SK-N-DZ (cell line): ENCODE measurements at regions not wholly inside any gene's neighbourhood (a gene's known extent, or its start where the extent isn't known, plus 50 kb on each side); places are given as distances from the start of the nearest gene placed in this dataset.
"Not testable (repeated sequence)": the region's sequence is repeated elsewhere in the genome, so short reads cannot be mapped to it uniquely, and the experiment has no call there.

Source experiments
- DNase-seq: peaks from one replicate; pipeline ENCODE4 v3.0.0-alpha.2; 2015; ENCODE audit warnings: low spot score

DNA sequence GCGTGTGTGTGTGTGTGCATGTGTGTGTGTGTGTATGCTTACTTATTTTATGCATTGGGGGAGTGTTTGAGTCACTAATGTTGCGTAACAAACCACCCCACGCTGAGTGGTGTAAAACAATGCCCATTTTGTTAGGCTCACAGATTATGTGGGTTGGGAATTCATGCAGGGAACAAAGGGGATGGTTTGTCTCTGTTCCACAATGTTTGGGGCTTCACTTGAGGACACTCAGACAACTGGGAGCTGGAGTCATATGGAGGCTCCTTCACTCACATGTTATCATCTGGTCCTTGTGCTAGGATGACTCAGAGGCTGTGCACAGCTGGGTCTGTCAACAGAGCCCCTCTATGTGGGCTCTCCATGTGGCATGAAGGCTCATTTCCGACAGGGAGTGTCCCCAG lies 51.3 kb upstream of the LARGE1 start:
- DNase-seq, result no peak

DNA sequence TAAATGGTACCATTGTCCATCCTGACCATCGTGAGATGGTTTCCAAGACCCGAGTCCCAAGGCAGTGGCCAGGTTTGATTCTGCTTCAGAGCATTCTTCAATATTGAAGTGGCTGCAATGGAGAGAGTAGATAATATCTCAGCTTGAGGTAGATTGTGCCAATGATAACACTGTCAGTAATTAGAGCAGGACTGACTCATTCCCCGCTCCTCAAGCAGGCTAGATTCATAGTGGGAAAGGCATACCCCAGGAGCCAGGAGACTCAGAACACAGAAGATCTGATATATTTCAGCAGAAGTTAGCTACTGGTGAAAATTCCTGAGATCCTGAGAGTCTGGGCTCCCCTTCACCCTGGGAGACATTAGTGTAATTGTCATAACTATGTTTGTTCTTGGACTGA lies 55.6 kb upstream of the LARGE1 start:
- no peak for DNase-seq

DNA sequence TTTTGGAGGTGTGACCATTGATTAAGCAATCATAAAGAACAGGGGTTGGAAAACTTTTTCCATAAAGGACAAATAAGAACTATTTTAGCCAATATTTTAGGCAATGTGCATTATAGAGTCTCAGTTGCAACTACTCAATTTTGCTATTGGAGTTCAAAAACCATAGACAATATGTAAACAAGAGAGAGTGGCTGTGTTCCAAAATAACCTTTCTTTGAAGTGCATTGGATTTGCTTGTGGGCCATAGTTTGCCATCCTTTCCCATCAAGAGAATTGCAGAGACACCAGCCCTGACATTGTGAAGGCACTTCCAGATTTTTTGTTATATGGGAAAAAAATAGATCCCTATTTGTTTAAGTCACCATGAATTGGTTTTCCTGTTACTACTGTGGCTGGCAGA lies 63.3 kb upstream of the LARGE1 start:
- no peak for DNase-seq

DNA sequence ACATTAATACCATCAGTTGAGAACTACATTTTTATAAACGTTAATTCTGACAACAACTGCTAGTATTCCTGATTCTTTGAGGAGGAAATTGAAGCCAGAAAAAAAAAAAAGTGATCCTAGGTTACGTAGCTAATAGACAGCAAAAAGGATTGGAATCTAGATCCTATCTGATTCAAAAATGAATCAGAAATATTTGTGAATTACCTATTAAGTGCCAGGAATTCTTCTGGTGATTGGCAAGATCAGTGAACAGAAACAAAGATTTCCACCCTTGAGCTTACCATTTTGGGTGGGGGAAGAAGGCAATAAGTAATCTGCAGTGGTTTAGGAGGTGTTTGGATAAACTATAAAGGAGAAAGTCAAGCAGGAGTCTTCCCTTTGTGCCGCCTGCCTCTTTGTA lies 63.9 kb upstream of the LARGE1 start:
- DNase-seq, result no peak

DNA sequence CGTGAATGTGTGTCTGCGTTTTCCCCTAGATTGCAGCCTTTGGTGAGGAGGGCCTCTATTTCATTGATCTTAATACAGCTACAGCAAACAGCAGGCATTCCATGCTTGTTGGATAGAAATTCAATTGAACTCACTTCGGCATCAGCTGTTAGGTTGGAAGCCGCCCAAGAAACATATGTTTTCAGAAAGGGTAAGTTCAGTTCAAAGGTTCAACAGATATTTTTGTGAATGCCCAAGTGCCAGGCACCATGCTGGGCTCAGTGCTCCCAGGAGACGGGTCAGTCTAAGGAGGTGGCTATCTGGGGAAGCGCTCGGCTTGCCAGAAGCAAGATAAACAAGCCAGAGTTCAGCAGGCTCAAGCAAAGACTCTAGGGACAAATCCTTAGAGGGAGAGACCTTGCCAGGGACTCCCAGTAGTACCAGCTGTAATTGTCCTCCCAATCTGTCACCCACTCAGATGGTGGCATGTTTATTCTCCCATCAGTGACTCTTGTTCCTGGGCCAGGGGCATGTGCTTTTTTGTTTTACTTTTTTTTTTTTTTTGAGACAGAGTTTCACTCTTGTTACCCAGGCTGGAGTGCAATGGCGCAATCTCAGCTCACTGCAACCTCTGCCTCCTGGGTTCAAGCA lies 64.5 kb upstream of the LARGE1 start:
- no peak for DNase-seq

DNA sequence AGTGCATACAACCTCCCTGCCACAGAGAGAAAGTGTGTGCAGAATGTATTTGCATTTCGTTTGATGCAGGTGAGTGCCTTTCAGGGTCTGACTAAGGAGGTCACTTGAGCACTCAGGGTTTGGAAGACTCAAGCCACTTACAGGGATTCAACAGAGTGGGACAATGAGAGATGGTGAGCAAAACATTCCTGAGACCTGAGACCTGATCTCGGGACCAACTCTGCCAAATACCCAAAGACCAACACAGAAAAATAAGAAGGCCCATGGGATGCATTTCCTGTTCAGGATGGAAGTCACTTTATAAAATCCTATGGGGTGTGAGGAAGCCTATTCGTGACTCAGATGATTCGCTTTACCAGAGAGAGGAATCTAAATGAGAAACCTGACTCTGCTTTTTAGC lies 65.2 kb upstream of the LARGE1 start:
- no peak for DNase-seq

DNA sequence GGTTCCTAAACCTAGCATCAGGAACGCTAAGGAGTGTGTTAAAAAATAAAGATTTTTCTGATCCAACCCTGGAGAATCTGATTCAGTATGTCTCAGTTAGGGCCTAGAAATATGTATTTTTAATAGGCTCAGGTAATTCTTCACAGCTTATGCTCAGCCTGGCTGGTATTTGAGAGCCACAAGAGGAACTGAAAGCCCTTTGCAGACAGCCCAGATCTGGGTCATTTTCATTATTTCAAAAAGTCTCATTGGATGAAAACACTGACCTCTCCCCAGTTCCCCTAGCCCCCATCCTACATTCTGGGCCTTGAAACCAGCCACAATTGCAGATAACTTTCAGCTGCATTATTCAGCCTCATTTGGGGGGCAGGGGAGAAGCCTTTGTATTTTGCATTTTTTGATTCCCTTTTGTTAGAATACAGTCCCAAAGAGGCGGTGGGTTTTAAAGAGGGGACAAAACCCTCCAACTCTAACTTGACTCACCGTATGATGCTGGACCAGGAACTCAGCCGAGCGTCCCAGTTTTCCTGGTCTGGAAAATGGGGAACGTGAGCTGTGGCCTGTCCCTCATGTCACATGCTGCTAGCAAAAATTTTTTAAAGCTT lies 66.0 kb upstream of the LARGE1 start:
- DNase-seq, result no peak

DNA sequence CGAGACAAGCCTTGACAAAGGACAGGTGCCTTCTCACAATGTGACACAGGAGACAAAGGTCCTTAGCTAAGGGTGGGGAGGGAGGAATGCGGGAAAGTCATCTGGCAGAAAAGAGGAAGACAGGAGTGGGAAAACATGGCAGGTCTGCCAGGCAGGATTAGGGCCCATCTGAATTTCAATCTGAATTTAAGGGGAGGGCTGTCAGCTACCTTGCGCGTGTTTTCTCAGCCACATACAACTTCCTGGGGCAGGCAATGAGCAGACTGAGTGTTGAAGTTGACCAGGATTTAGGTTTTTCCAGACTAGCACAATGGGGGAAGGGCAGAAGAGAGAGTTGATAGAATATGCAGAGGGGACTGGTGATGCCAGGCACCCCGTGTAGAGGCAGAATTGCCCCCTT lies 66.7 kb upstream of the LARGE1 start:
- DNase-seq, result peak; percentile 20

DNA sequence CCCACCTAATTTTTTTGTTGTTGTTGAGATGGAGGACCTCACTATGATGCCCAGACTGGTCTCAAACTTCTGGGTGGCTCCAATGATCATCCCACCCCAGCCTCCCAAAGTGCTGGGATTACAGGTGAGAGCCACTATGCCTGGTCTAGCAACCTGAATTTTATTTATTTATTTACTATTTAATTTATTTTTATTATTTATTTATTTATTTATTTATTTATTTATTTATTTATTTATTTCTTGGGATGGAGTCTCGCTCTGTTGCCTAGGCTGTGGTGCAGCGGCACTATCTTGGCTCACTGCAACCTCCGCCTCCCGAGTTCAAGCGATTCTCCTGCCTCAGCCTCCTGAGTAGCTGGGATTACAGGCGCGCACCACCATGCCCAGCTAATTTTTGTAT lies 69.0 kb upstream of the LARGE1 start:
- not testable (repeated sequence) for DNase-seq

DNA sequence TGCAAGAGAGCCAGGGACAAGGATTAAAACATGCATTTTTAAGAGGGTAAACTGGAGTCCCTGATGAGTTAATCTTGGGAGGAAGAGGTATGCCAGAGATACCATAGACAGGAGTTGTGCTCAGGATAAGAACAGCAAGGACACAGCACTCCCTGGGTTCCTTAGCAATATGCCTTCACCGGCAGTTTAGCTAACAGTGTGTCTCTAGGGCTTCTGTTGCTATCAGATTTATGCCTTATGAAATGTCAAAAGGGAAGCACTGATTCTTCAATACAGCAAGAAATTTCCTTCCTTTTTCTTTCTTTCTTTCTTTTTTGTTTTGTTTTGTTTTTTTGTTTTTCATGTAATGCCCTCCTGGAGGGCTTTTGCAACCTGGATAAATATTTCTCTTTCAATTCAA lies 71.3 kb upstream of the LARGE1 start:
- DNase-seq, result no peak

DNA sequence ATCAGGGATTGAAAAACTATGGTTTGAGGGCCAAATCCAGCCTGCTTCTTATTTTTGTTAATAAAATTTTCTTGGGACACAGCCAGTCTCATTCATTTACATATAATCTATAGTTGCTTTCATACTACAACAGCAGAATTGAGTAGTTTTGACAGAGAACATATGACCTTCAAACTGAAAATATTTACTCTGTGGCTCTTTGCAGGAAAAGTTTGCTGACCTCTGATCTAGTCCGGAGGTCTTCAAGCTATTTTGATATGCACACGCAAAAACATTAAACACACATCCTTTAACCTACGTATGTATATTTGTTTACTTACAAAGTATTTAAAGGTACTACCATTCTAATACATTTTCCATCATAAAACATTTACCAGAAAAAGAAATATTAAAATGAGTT lies 76.5 kb upstream of the LARGE1 start:
- no peak for DNase-seq

DNA sequence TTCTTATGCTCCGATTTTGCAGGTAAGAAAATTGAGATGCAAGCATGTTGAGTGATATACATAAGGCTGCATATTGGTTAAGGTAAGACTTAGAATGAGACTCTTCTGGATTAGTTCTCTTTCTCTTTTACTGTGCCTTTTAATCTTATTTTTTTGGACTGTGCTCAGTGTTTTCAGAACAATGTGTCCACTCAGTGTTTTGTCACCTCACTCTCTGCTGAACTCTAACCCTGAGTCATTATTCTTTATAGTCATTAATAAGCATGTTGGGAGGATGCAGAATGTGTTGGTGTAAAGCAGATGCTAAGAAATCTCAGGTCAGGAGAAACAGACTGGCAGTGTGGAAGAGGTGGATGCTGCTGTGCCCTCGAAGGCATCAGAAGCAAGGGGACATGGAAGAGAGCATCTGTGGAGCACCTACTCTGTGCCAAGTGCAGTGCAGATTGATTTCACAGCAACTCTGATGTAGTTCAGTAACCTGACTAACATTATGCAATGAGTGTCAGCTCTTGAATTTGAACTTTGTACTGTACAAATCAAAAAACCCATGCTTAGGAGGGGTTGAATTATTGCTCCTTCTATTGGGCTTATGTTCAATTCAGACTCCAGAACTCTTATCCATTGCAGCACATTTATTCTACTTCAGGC lies 80.7 kb upstream of the LARGE1 start:
- DNase-seq, result no peak

DNA sequence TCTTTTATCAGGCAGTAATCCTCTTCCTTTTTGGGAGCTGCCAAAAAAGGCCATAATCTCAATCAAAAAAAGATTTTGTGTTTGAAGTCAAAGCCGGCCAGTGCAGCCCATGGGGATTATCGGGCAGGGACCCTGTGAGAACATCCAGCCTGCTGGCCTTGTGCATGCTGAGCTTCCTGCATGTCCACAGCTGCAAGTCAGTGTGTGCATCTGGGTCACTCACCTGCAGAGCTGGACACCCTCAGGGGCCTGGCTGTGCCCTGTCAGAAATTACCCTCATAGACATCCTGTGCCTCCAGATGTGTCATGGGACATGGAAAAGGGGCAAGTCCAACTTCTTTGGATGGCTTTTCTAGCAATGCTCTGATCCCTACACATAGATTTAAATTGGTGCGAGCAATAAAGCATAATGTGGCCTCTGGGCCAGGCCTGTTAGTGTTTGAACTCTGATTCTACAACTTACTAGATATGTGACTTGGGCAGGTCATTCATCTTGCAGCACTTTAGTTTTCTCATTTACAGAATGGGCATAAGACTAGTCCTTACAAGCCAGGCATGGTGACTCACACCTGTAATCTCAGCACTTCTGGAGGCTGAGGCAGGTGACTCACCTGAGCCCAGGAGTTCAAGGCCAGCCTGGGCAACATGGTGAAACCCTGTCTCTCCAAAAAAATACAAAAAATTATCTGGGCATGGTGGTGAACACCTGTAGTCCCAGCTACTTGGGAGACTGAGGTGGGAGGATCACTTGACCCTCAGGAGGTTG lies 81.6 kb upstream of the LARGE1 start:
- no peak for DNase-seq

DNA sequence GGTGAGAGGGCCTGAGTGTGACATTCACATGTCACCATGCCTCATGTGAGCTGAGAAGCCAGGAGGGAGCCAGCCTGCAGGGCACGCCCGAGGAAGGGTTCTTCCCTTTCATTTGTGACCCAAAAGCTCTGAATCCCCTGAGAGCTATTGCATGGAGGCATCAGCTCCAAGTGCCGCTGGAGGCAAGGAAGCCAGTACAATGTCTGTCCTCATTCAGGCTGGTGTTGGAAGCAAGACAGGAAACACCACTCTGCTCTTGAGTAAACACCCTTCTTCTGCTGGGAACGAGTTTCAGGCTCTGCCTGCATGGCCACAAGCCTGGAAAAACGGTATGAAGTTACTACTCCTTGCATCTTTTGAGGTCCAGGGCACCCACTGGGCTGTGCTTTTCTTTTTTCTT lies 83.8 kb upstream of the LARGE1 start:
- DNase-seq, result no peak

DNA sequence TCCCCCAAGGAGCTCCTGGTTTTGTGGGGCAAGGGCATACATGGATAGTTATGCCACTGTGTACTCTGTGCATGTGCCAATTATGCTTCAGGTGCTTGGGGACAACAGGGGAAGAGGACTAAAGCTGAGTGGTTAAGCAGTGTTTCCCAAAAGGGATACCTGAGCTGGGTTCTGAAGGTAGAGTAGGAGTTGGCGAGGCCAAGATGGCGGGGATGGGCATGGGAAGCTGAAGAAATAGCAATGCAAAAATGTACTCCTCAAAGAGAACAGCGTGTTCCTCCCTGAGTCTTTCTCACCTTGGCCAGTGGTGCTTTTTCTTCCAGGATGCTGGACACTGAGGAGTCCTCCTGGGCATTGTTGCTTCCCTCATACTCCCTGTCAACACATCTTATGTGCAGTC lies 90.0 kb upstream of the LARGE1 start:
- no peak for DNase-seq

DNA sequence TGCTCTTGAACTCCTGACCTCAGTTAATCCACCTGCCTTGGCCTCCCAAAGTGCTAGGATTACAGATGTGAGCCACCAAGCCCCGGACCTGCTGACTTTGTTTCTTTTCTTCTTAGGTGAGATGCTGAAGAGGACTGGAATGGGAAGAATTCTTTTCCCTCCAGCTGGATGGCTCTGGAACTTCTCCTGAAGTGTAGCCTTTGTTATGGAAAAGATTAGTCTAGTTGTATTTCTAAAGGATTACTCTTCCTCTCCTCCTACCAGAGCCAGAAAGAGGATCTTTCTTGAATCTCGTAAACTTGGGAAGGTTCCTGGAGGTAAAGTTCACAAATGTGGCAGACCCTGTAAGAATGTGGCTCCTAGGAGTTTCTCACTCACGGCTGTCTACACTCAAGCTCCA lies 95.4 kb upstream of the LARGE1 start:
- no peak for DNase-seq

DNA sequence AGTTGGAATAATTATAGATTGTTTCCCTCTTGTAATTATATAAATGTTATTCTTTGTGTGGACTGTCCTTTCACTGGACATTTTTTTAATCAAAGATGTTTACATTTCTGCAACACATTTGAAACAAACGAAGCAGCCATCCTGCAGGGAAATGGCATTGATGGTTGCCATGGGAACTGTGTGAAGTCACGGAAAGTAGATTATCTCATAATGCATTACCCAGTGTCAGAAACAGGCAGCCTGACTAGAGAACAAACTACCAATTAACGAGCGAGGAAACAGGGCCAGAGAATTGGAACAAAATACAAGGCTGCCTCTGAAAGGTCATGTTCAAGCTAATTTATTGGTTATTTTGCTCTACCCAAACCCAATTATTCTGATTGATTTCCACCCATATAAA lies 96.9 kb upstream of the LARGE1 start:
- DNase-seq, result peak; percentile 76

DNA sequence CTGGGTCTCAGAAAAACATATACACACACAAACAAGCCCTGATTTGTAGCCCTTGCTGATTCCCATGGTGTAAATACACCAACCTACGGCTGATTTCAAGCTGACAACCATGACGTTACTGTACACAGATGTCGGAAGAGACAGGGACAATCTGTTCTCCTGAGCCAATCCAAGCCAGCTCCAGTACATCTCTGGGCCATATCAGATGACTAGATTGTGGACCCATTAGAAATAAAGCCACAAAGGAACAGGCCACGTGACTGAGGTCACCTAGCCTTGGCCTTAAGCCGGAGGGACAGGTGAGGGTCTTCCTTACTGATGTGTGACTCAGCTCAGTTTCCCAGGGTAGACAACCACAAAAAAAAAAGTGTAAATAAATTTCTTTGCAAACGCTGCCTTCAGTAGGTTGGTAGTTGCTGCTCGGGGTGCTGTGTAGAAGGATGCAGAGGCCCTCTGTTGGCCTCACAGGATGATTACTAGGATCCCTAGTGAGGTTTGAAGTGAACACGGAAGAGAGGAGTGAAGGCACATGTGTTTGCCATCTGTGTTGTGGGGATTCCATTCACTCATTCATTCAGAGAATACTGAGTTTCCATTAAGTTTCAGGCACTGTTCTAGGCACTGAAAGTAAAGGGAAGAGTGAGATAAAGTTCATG lies 99.0 kb upstream of the LARGE1 start:
- DNase-seq, result no peak

DNA sequence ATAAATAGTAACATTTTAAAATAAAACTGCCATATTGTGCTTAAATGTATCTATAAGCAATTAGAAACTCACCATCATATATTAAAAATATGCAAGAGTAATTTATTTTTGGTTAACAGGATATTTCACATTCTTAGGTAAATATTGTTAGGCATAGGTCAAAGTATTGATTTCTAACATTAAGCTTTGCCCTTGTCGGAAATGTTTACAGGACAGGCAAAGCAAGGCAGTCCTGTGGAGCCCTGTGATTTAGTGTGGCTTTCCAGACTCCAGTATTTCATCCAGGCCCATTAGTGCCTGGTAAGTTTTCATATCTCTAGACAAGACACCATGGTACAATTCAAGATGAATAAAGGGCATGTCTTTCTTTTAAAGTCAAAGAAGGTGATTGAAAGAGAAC lies 114.9 kb upstream of the LARGE1 start:
- DNase-seq, result no peak

DNA sequence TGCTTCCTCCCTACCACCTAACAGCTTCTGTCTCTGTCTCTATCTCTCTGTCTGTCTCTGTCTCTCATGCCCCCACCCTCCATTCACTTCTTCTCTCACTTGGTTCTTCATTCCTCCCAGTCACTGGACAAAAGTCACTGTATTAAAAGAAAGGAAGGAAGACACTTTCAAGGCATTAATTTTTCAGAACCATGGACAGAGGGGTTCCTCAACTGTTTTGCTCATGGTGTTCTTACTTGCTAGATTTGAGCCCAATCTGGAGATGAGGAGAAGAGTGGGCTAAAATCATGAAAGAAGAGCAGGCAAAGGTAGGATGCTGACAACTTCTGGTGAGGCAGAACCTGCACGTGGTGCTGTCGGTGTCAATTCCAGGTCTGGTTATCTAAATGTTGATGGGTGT lies 116.7 kb upstream of the LARGE1 start:
- no peak for DNase-seq

DNA sequence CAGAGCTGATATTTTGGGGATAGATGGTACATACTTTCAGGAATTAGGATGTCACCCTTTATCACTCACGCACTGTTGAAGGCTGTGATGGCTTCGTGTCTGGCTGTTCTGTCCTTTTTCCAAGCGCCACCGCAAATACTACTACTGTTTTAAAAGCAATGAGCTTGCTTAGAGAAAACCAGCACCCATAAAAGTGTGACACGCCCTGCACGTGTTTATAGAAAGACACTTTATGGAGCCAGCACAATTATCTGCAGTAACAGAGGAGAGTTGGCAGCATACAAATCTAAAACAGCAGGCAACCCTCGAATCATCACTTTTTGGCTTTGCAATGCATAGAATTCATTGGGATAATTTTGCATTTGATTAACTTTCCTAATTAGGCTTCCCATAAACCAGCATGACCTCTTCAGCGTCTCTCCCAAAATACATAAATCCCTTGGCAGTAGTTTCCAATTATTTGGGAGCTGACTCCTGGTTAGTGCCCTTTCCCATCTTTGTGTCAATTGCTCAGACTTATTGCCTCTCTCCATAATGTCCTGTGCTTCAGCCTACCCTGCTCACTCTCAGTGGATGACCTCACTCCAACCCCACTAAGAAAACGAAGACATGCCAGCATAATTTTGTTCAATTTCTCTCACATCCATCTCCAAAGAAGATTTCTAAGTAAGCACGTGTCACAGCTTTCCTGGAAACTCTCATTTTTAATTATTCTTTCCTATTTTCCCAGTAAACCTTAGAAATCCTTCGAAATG lies 118.7 kb upstream of the LARGE1 start:
- DNase-seq, result no peak
